Activated T-cell treated with anti-CD3 and anti-CD28 coated beads for 4 hours (primary cell): ENCODE measurements at regions not wholly inside any gene's neighbourhood (a gene's known extent, or its start where the extent isn't known, plus 50 kb on each side); places are given as distances from the start of the nearest gene placed in this dataset.
"Not testable (repeated sequence)": the region's sequence is repeated elsewhere in the genome, so short reads cannot be mapped to it uniquely, and the experiment has no call there.

Experiments used
- DNase-seq: peaks from one replicate; pipeline ENCODE4 v3.0.0-alpha.2; 2020

- no peak for DNase-seq
Observed at GRCh38 chr3:72533591-72534473, 314.4 kb downstream of the SHQ1 start.

- no peak for DNase-seq
Observed at GRCh38 chr3:72530426-72530825, 317.8 kb downstream of the SHQ1 start.

GRCh38 chr3:72529081-72529480 lies 319.2 kb downstream of the SHQ1 start:
- DNase-seq, result no peak

- no peak for DNase-seq
Observed at GRCh38 chr3:72523429-72524151, 324.7 kb downstream of the SHQ1 start.

- no peak for DNase-seq
Observed at GRCh38 chr3:72520690-72521308, 327.4 kb downstream of the SHQ1 start.

- DNase-seq, result no peak
Observed at GRCh38 chr3:72519946-72520604, 328.2 kb downstream of the SHQ1 start.

GRCh38 chr3:72517921-72518424 lies 330.3 kb downstream of the SHQ1 start:
- no peak for DNase-seq

GRCh38 chr3:72517336-72517735 lies 330.9 kb downstream of the SHQ1 start:
- no peak for DNase-seq

- no peak for DNase-seq
Observed at GRCh38 chr3:72516361-72516760, 331.9 kb downstream of the SHQ1 start.

- no peak for DNase-seq
Observed at GRCh38 chr3:72515941-72516340, 332.3 kb downstream of the SHQ1 start.

- DNase-seq, result no peak
Observed at GRCh38 chr3:72515281-72515680, 333.0 kb downstream of the SHQ1 start.

- no peak for DNase-seq
Observed at GRCh38 chr3:72510247-72510646, 338.0 kb downstream of the SHQ1 start.

- DNase-seq, result no peak
Observed at GRCh38 chr3:72505539-72506405, 342.5 kb downstream of the SHQ1 start.

GRCh38 chr3:72497501-72497900 lies 350.7 kb downstream of the SHQ1 start:
- DNase-seq, result not testable (repeated sequence)

- DNase-seq, result no peak
Observed at GRCh38 chr3:72496051-72496670, 352.1 kb downstream of the SHQ1 start.

- no peak for DNase-seq
Observed at GRCh38 chr3:72494626-72495025, 353.6 kb downstream of the SHQ1 start.

- no peak for DNase-seq
Observed at GRCh38 chr3:72494130-72494529, 354.1 kb downstream of the SHQ1 start.

GRCh38 chr3:72492240-72492639 lies 356.0 kb downstream of the SHQ1 start:
- no peak for DNase-seq

- no peak for DNase-seq
Observed at GRCh38 chr3:72490688-72491435, 357.4 kb downstream of the SHQ1 start.

- no peak for DNase-seq
Observed at GRCh38 chr3:72489901-72490300, 358.3 kb downstream of the SHQ1 start.

GRCh38 chr3:72488738-72489035 lies 359.6 kb downstream of the SHQ1 start:
- DNase-seq, result no peak
